Vagina (tissue), 2 donors: ENCODE measurements at regions not wholly inside any gene's neighbourhood (a gene's known extent, or its start where the extent isn't known, plus 50 kb on each side); places are given as distances from the start of the nearest gene placed in this dataset.
A peak's percentile ranks its signal among the peaks of the same experiment; 100 is the strongest.

Experiments used
- DNase-seq, 2 donors: peaks; one replicate each; pipeline ENCODE4 v3.0.0-alpha.2; 2017; ENCODE audit errors: extremely low spot score in 2 of 2
- H3K27ac ChIP-seq: fragments of 200-600 bp; sonication (generic); one replicate; pipeline ENCODE4 v1.5.1; 2019
- H3K27me3 ChIP-seq: fragments of 200-600 bp; sonication (generic); one replicate; pipeline ENCODE4 v1.5.1; 2019
- H3K36me3 ChIP-seq, 2 donors: fragments of 200-600 bp; sonication (generic); one replicate each; pipeline ENCODE4 v1.5.1; 2017 to 2019
- H3K4me1 ChIP-seq: fragments of 200-600 bp; sonication (generic); one replicate; pipeline ENCODE4 v1.5.1; 2019
- H3K4me3 ChIP-seq, 2 donors: fragments of 200-600 bp; sonication (generic); 1 replicate in 1 of 2; 2 replicates in 1 of 2; pipeline ENCODE4 v1.5.1; 2016 to 2019
- H3K9me3 ChIP-seq: fragments of 200-600 bp; sonication (generic); one replicate; pipeline ENCODE4 v1.5.1; 2019
- CTCF ChIP-seq, 3 experiments: fragments of 450-650 bp in 2 of 3; fragments of 200-600 bp in 1 of 3; sonication (generic) in 1 of 3; IDR thresholded peaks; one replicate each; pipeline ENCODE4 v1.5.1; 2017 to 2019; ENCODE audit warnings: antibody characterized with exemption in 3 of 3, mild to moderate bottlenecking in 2 of 3, moderate library complexity in 2 of 3
- POLR2A ChIP-seq, 2 donors: fragments of 450-650 bp; IDR thresholded peaks; one replicate each; pipeline ENCODE4 v1.6.1; 2017; ENCODE audit warnings: antibody characterized with exemption in 2 of 2, mild to moderate bottlenecking in 2 of 2, moderate library complexity in 2 of 2
- POLR2AphosphoS5 ChIP-seq, 2 donors: sonication (generic); formaldehyde crosslinking; IDR thresholded peaks; one replicate each; pipeline ENCODE4 v1.9.0; 2017; ENCODE audit warnings: antibody characterized with exemption in 2 of 2, mild to moderate bottlenecking in 2 of 2, low read depth in 1 of 2; ENCODE audit not compliant: insufficient read depth in 1 of 2
- intact Hi-C: fragments of 100-400 bp; cut with DNase I; formaldehyde crosslinking; loops from one replicate; pipeline ENCODE4 v1.15.1; 2023

- no peaks in the 10 kb centered on the region for H3K36me3 ChIP-seq
Measured at GRCh38 chr1:5746611-5747425, 245.4 kb downstream of the NPHP4 start.

GRCh38 chr1:5745800-5746610 is 246.2 kb downstream of the NPHP4 start:
- DNase-seq, result no peak
- Histone ChIP-seq H3K4me3 (no peak overlapping the region), H3K27me3 (no peaks in the 10 kb centered on the region), H3K9me3 (no peaks in the 10 kb centered on the region), H3K4me1 (peaks cover 14% of the 10 kb centered on the region), H3K27ac (no peak overlapping the region), H3K36me3 (no peaks in the 10 kb centered on the region)
- intact Hi-C loops, result loop anchor here (10.0 kb wide), 1 partner anchor 231 kb away; no protein-coding TSS in a partner anchor
- TF ChIP-seq POLR2A (IDR thresholded peaks at IDR 0.05) (no peak), CTCF (IDR thresholded peaks at IDR 0.05) (peak; percentile 74 to 80 (median 77)), POLR2AphosphoS5 (IDR thresholded peaks at IDR 0.05; ENCODE audit: insufficient read depth in 1 of 2, low read depth in 1 of 2) (no peak)

More at GRCh38 chr1:5746611-5747425, 245.4 kb downstream of the NPHP4 start:
- Histone ChIP-seq H3K27ac (no peak overlapping the region), H3K27me3 (no peaks in the 10 kb centered on the region), H3K9me3 (no peaks in the 10 kb centered on the region), H3K4me1 (peaks cover 14% of the 10 kb centered on the region), H3K4me3 (no peak overlapping the region)
- intact Hi-C loops, result loop anchor here (10.0 kb wide), 1 partner anchor 232 kb away; no protein-coding TSS in a partner anchor
- TF ChIP-seq POLR2AphosphoS5 (IDR thresholded peaks at IDR 0.05; ENCODE audit: insufficient read depth in 1 of 2, low read depth in 1 of 2) (no peak), POLR2A (IDR thresholded peaks at IDR 0.05) (no peak), CTCF (IDR thresholded peaks at IDR 0.05) (no peak)
- no peak for DNase-seq

GRCh38 chr1:5744911-5745799 is 247.1 kb downstream of the NPHP4 start:
- Histone ChIP-seq H3K27me3 (no peaks in the 10 kb centered on the region), H3K4me1 (peaks cover 14% of the 10 kb centered on the region), H3K27ac (no peak overlapping the region), H3K9me3 (no peaks in the 10 kb centered on the region), H3K36me3 (no peaks in the 10 kb centered on the region), H3K4me3 (no peak overlapping the region)
- intact Hi-C loops, result loop anchor here (10.0 kb wide), 1 partner anchor 230 kb away; no protein-coding TSS in a partner anchor
- TF ChIP-seq POLR2AphosphoS5 (IDR thresholded peaks at IDR 0.05; ENCODE audit: insufficient read depth in 1 of 2, low read depth in 1 of 2) (no peak), CTCF (IDR thresholded peaks at IDR 0.05) (no peak), POLR2A (IDR thresholded peaks at IDR 0.05) (no peak)
- DNase-seq, result no peak

- DNase-seq, result no peak
- intact Hi-C loops, result loop anchor here (10.0 kb wide), 1 partner anchor 230 kb away; no protein-coding TSS in a partner anchor
- no peaks in the 10 kb centered on the region for H3K27me3 ChIP-seq
- H3K4me3 ChIP-seq, result no peak overlapping the region
- no peak overlapping the region for H3K27ac ChIP-seq
- TF ChIP-seq POLR2AphosphoS5 (IDR thresholded peaks at IDR 0.05; ENCODE audit: insufficient read depth in 1 of 2, low read depth in 1 of 2), result no peak
- no peaks in the 10 kb centered on the region for H3K36me3 ChIP-seq
- H3K9me3 ChIP-seq, result no peaks in the 10 kb centered on the region
- peaks cover 14% of the 10 kb centered on the region for H3K4me1 ChIP-seq
Measured at GRCh38 chr1:5744341-5744740, 247.9 kb downstream of the NPHP4 start.
